GM18511 (cell line): ENCODE measurements at regions not wholly inside any gene's neighbourhood (a gene's known extent, or its start where the extent isn't known, plus 50 kb on each side); places are given as distances from the start of the nearest gene placed in this dataset.
A peak's percentile ranks its signal among the peaks of the same experiment; 100 is the strongest.

Experiments
- ATAC-seq: cut with Tn5 transposase; IDR thresholded peaks from one replicate; pipeline ENCODE4 v1.9.1; 2021; ENCODE audit warnings: mild to moderate bottlenecking, moderate library complexity; ENCODE audit not compliant: unreplicated experiment

DNA sequence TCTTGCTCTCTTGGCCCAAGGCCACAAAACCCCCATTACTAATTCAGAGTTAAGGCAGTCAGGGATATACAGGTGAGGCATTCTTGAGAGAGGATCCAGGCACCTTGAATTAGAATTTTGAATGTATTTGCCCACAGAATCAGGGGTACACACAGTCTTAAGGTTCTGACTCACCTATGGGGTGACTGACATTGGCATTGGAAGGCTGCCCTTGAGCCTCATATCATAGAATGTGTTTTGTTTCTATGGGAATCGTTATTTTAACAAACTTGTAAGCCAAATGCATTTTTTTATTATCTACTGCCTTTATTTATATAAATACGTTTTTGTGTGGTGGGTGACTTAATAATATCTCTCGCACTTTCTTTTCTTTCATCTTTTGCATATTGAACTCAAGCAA lies 218.6 kb upstream of the CITED2 start:
- ATAC-seq: no peak

- no peak for ATAC-seq
Observed at GRCh38 chr6:139592011-139592410, 217.6 kb upstream of the CITED2 start.

DNA sequence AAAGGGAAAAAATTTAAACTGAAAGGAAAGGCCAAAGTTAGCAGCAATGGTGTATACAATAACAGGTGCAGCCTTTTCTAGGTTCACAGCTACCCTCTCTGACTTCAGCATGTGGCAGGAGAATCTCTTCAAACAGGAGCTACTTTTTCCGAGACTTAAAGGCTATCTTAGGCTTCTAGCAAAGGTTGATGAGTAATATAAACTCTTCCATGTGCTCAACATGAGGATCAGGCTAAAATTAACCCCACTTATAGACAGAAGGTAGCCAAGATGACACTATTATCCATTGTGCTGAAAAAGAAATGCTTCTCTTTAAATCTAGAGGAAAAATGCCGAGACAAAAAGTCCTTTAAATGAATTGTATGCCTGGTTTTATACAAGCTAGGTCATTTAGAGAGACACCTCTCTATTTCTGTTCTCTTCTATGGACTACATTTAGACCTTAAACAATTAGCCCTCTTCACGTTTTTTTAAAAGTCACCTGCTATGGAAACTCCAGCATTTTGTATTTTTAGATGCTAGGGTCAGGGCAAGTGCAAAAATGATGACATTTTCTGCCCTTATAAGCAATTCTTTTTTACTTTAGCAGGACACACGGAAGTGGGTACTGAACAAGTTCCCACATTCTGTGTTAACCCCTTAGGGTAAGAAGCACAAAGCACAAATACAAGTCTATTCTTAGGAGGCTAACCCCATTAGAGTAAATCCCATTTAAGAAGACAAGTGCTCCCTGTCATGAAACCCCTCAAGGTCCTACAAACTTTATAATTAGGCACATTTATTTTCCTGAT lies 216.8 kb upstream of the CITED2 start:
- ATAC-seq: no peak

DNA sequence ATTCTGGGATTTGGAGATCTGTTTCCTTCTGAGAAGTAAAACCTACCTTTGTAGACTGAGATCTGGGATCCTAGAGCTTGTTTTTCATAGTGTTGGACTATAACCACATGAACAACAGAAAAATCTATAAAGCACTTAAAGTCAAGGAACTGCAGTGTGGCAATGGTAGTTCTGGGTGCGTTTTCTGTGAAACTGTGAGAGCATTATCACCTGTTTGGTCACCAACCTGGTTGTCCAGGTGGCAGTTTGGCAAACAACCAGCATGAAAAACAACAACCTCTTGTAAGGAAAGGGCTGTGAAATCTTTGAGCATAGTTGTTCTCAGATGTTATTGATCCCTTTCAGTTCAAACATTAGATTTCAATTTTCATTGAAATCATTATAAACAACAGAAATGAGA lies 215.8 kb upstream of the CITED2 start:
- ATAC-seq: no peak

- no peak for ATAC-seq
Observed at GRCh38 chr6:139588734-139589593, 214.5 kb upstream of the CITED2 start.

GRCh38 chr6:139588076-139588639 lies 213.7 kb upstream of the CITED2 start:
- no peak for ATAC-seq

GRCh38 chr6:139587469-139587868 lies 213.0 kb upstream of the CITED2 start:
- no peak for ATAC-seq

DNA sequence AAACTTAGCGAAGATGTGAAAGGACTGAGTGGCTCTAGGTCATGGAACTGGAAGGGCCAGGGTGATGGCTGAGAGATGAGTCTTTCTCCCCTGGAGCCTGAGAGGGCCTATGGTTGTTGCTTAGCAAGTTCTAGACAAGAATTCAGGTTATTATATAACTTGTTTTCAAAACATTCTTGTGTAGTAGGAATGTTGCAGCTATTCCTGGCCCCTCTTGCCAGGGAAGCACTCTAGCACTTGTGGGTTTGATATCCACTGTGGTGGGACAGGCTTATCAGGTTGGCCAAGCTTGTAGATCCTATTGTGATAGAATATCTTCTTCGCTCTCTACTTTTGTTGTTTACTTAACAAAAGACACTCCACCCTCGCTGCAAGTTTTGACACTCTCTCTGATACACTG lies 211.8 kb upstream of the CITED2 start:
- no peak for ATAC-seq

DNA sequence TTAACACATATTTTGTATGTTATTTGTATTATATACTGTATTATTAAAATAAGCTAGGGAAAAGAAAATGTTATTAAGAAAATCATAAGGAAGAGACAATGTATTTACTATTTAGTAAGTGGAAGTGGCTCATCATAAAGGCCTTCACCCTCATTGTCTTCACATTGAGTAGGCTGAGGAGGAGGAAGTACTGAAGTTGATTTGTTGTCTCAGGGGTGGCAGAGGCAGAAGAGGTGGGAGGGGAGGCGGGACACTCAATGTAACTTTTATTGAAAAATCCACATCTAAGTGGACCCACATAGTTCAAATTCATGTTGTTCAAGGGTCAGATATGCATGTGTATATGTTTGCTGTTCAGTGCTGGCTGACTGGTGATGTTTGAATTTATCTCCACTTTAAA lies 210.2 kb upstream of the CITED2 start:
- no peak for ATAC-seq

- no peak for ATAC-seq
Observed at GRCh38 chr6:139583420-139583819, 209.0 kb upstream of the CITED2 start.

DNA sequence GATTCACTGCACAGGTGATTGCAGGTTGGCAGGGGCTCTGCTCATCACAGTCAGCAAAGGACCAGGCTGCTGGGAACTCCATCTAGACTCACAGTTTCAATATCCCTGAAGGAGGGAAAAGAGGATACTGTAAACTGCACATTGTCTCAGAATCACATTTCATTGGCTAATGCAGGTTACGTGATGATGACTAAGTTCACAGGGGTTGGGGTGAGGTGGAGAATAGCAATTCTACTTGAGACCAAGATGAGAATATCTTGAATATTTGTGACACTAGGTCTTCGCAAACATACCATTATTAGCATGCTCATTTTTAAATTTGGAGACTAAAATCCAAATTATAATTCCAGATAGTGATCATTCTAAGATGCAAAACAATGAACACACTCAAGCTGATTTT lies 208.5 kb upstream of the CITED2 start:
- no peak for ATAC-seq

DNA sequence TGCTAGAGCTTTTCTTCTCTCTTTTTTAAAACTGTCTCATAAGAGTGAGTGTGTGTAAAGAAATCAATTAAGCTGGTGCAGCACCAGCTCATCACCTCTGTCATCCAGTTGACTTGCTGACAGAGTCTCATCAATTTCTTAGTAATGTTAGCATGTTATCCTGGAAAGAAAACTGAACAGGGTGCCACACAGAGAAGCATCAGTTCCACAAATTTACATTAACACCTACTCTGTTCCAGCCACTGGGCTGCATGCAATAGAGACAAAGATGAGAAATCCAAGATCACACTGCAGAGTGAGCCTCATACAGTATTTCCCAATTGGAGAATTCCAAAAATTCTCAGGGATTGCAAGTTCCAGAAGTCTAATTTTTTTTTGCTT lies 207.0 kb upstream of the CITED2 start:
- no peak for ATAC-seq

GRCh38 chr6:139580592-139581484 lies 206.4 kb upstream of the CITED2 start:
- ATAC-seq: peak; percentile 94

DNA sequence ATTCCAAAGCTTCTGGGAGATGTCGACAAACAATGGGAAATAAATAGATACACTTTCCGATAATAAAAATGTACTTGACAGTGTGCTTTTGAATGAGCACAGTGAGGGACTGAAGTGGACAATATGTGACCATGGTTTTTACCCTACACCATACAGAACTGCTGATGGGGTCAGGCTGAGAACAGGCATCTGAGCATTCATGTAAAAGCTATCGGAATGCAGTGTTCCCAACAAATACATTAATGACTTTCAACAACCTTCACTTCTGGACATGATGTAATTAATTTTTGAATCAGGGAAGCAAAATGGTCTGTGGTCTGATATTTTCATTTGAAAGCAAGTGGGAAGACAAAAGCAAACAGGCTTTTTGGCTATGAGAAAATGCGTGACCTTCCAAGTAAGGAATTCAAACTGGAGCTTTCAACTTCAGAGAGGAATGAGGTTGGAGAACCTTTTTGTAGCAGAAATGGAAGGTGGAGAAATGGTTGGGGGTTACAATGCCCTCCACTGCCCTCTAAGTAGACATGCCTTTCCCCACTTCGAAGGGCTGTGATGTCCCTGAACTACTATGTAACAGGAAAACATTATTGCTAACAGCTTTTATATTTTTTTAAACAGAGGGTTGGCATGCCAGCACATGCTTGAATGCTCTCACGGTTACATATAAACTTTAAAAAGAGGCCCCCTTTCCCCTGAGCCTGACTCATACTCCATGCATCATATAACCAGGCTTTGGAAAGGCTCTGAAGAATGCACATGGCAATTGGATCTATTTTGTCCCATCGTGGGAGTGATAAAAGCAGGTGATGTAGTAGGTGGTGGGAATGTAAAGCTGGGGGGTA lies 203.5 kb upstream of the CITED2 start:
- ATAC-seq: peak; percentile 29

- ATAC-seq: no peak
Observed at GRCh38 chr6:139577124-139577762, 202.8 kb upstream of the CITED2 start.

DNA sequence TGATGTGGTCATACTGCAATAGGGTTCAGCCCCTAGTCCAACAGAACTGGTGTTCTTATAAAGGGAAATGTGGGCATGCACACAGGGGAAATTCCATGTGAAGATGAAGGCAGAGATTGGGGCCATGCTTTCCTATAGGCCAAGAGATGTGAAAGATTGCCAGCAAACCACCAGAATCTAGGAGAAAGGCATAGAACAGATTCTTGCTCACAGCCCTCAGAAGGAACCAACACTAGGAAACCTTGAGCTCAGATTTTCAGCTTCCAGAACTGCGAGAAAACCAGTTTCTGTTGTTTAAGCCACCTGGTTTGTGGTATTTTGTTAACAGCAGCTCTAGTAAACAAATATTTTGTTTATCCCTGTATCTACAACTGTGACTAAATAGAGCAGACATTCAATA lies 197.6 kb upstream of the CITED2 start:
- no peak for ATAC-seq

DNA sequence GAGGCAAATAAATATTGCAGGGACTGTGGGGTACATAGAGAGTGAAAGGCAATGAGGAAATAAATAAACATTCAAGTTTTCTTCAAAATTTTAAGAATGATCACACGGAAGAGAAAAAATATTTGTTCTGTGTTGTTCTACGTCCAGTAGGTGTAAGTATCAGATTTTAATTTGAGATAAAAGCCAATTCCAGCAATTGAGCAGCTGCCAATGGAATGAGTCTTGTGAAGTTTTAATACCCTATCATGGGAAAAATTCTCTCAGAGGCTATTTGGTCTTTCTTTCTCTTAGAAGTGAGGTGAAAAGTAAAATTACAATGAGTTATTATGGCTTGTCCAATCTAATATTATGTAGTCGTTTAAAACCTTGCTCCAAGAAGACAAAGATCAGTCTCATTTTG lies 195.7 kb upstream of the CITED2 start:
- no peak for ATAC-seq

DNA sequence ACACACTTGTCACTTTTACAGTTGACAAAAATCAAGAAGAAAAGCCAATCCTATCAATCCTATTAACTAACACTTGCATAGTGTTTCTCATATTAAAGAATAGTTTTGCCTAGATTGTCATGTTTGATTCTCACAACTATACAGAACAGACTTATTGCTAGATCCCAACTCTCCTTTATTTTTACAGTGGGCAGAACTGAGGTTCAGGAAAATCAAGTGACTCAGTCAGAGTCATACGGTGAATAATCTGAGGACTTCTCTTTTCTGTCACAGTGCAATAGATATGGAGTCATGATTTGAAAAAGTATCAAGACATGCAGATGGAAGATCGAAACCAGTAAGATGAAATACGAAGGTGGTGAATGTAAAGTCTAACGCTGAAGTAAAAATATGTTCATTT lies 195.1 kb upstream of the CITED2 start:
- ATAC-seq: no peak

GRCh38 chr6:139568956-139569538 lies 194.6 kb upstream of the CITED2 start:
- no peak for ATAC-seq
